ENCODE measurements at regions not wholly inside any gene's neighbourhood (a gene's known extent, or its start where the extent isn't known, plus 50 kb on each side); places are given as distances from the start of the nearest gene placed in this dataset.

GRCh38 chr21:35400233-35400939 lies 351.3 kb upstream of the RUNX1 start:
- TF ChIP-seq ZNF398 (tag by site-specific recombination; IDR thresholded peaks at IDR 0.05), result no peak
- no peak for TF ChIP-seq ZSCAN4 (tag by site-specific recombination; IDR thresholded peaks at IDR 0.05)
- TF ChIP-seq CTCF (tag by site-specific recombination; IDR thresholded peaks at IDR 0.05), result peak; percentile 24; the same call in 1 of the 2 replicates
- peak; percentile 81 for TF ChIP-seq ZNF654 (tag by site-specific recombination; IDR thresholded peaks at IDR 0.05; ENCODE audit: low read depth)
- no peak for TF ChIP-seq ZNF623 (tag by site-specific recombination; IDR thresholded peaks at IDR 0.05)
- no peak for TF ChIP-seq ZNF266 (tag by site-specific recombination; IDR thresholded peaks at IDR 0.05; ENCODE audit: low read depth)

All from HEK293 (cell line).